ENCODE measurements at regions not wholly inside any gene's neighbourhood (a gene's known extent, or its start where the extent isn't known, plus 50 kb on each side); places are given as distances from the start of the nearest gene placed in this dataset.

GRCh38 chr1:30201015-30201414 lies 522.4 kb downstream of the MATN1 start:
- TF ChIP-seq CTCF (conservative IDR thresholded peaks at IDR 0.05; ENCODE audit: low read depth) = no peak
- no peak for DNase-seq (ENCODE audit: low spot score)
- H3K27ac ChIP-seq = no peak overlapping the region
- POLR2A ChIA-PET (ENCODE audit: low non-redundant PET) = no interaction called here
- CTCF ChIA-PET = interaction anchor here (0.5 to 0.7 kb wide), 2 partner anchors 643 to 823 kb away, joined by 7 to 8 read pairs; no protein-coding TSS in a partner anchor

- no peak for DNase-seq (ENCODE audit: low spot score)
- no peak for TF ChIP-seq CTCF (conservative IDR thresholded peaks at IDR 0.05; ENCODE audit: low read depth)
- no peak overlapping the region for H3K27ac ChIP-seq
- ChIA-PET CTCF (interaction anchor here (0.5 kb wide), 1 partner anchor 33 kb away, joined by 3 read pairs; no protein-coding TSS in a partner anchor), POLR2A (ENCODE audit: low non-redundant PET) (no interaction called here)
Measured at GRCh38 chr1:30200161-30200560, 523.2 kb downstream of the MATN1 start.

DNA sequence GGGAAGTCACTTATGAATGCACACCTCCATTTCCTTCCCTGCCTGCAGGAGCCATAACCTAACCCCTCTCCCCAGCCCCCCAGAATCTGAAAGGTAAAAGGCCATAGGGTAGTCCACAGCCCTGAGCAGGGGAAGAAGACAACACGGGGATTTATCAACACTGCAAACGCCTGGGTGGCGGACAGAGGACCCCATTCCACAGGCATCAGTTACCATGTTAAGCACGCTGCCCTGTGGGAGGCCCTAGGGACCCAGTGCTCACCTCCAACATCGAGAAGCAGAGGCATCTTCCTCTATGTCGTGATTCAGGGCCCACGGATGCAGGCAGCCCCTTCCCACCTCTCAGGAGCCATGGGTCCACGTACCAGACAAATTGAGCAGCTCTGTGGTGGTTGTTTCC lies 523.8 kb downstream of the MATN1 start:
- H3K27ac ChIP-seq = no peak overlapping the region
- ChIA-PET CTCF (interaction anchor here (0.5 kb wide), 1 partner anchor 33 kb away, joined by 3 read pairs; no protein-coding TSS in a partner anchor), POLR2A (ENCODE audit: low non-redundant PET) (no interaction called here)
- no peak for DNase-seq (ENCODE audit: low spot score)
- no peak for TF ChIP-seq CTCF (conservative IDR thresholded peaks at IDR 0.05; ENCODE audit: low read depth)

- POLR2A ChIA-PET (ENCODE audit: low non-redundant PET) = no interaction called here
- no peak overlapping the region for H3K27ac ChIP-seq
- no peak for DNase-seq (ENCODE audit: low spot score)
- no peak for TF ChIP-seq CTCF (conservative IDR thresholded peaks at IDR 0.05; ENCODE audit: low read depth)
- CTCF ChIA-PET = no interaction called here
Measured at GRCh38 chr1:30198795-30199403, 524.5 kb downstream of the MATN1 start.

GRCh38 chr1:30198451-30198760 lies 525.0 kb downstream of the MATN1 start:
- no peak for DNase-seq (ENCODE audit: low spot score)
- ChIA-PET CTCF (no interaction called here), POLR2A (ENCODE audit: low non-redundant PET) (no interaction called here)
- no peak overlapping the region for H3K27ac ChIP-seq
- TF ChIP-seq CTCF (conservative IDR thresholded peaks at IDR 0.05; ENCODE audit: low read depth) = no peak

GRCh38 chr1:30197639-30198450 lies 525.5 kb downstream of the MATN1 start:
- no peak overlapping the region for H3K27ac ChIP-seq
- no peak for DNase-seq (ENCODE audit: low spot score)
- CTCF ChIA-PET = no interaction called here
- no peak for TF ChIP-seq CTCF (conservative IDR thresholded peaks at IDR 0.05; ENCODE audit: low read depth)
- POLR2A ChIA-PET (ENCODE audit: low non-redundant PET) = no interaction called here

All from RWPE1 (cell line).